ENCODE measurements at regions not wholly inside any gene's neighbourhood (a gene's known extent, or its start where the extent isn't known, plus 50 kb on each side); places are given as distances from the start of the nearest gene placed in this dataset.

GRCh38 chr12:97182769-97183168 is 275.7 kb downstream of the NEDD1 start:
- no peak for TF ChIP-seq CTCF (IDR thresholded peaks at IDR 0.05)
- no peak for TF ChIP-seq POLR2A (IDR thresholded peaks at IDR 0.05)

Data from body of pancreas (tissue), 4 donors.